K562 (cell line): ENCODE measurements at regions not wholly inside any gene's neighbourhood (a gene's known extent, or its start where the extent isn't known, plus 50 kb on each side); places are given as distances from the start of the nearest gene placed in this dataset.

Experiments used
- ATAC-seq: fragments of 200-7000 bp; cut with Tn5 transposase; 3 replicates; pipeline ENCODE4 v1.9.1; 2020; ENCODE audit warnings: moderate library complexity
- BruUV-seq: library from RNA; stranded (reverse); fragments of 400-500 nt; replicated peaks from 2 replicates; lab custom pipeline; 2021; lab: Mats Ljungman, UMichigan
- CTCF ChIA-PET: fragments of 300-600 bp; formaldehyde crosslinking; extraction: SDS; loops from one replicate; lab custom pipeline; 2021; ENCODE audit warnings: low intra/inter-chr PET ratio; lab: Yijun Ruan, JAX
- POLR2A ChIA-PET: fragments of 300-600, 350-650 bp; sonication (Branson Sonifier 250); formaldehyde crosslinking; extraction: SDS; loops from one replicate; lab custom pipeline; 2021; ENCODE audit warnings: antibody characterized with exemption, inconsistent platforms; lab: Yijun Ruan, JAX
- DNase-seq, 4 experiments: peaks; one replicate each; pipeline versions ENCODE4 v3.0.0 to v3.0.0-alpha.2; 2011 to 2018; ENCODE audit warnings: low spot score in 3 of 4, mixed read lengths in 3 of 4; ENCODE audit errors: extremely low read depth in 1 of 4
- FAIRE-seq: peaks from 2 replicates; lab custom pipeline; 2011; peaks lifted over from hg19 to GRCh38; lab: Jason Lieb, UNC
- H2AFZ ChIP-seq: 2 replicates; pipeline ENCODE4 v1.6.0; 2011; ENCODE audit warnings: low read depth, low read length, control low read depth, inconsistent platforms
- H3K27ac ChIP-seq: fragments of 200-600 bp; 3 replicates; pipeline ENCODE4 v1.8.0; 2011; ENCODE audit warnings: low read depth, mild to moderate bottlenecking, control low read depth, inconsistent platforms, low read length, moderate library complexity, mixed read lengths; ENCODE audit errors: extremely low read depth
- H3K27me3 ChIP-seq, 2 experiments: fragments of 300-600 bp in 1 of 2; 2 replicates in 1 of 2; 3 replicates in 1 of 2; pipeline versions ENCODE4 v1.6.0 to v1.8.0; 2011; ENCODE audit warnings: inconsistent platforms in 2 of 2, low read length in 2 of 2, mild to moderate bottlenecking in 1 of 2, mixed read lengths in 1 of 2, moderate library complexity in 1 of 2; ENCODE audit not compliant: control insufficient read depth in 2 of 2, insufficient read depth in 2 of 2
- H3K36me3 ChIP-seq: fragments of 300-600 bp; 3 replicates; pipeline ENCODE4 v1.8.0; 2011; ENCODE audit warnings: mild to moderate bottlenecking, low read length, inconsistent platforms; ENCODE audit not compliant: control insufficient read depth, insufficient read depth
- H3K4me1 ChIP-seq, 2 experiments: fragments of 200-600 bp in 1 of 2; replicated peaks in 1 of 2; 2 replicates in 1 of 2; 3 replicates in 1 of 2; pipeline versions ENCODE4 v1.5.1 to v1.8.0; 2011; ENCODE audit warnings: inconsistent platforms in 2 of 2, low read length in 2 of 2, mild to moderate bottlenecking in 1 of 2, mixed read lengths in 1 of 2, moderate library complexity in 1 of 2; ENCODE audit not compliant: control insufficient read depth in 2 of 2, insufficient read depth in 2 of 2
- H3K4me2 ChIP-seq: 2 replicates; pipeline ENCODE4 v1.6.1; 2011; ENCODE audit warnings: low read length, control low read depth, inconsistent platforms, mixed read lengths; ENCODE audit not compliant: insufficient read depth
- H3K4me3 ChIP-seq: fragments of 200-600 bp; sonication (generic), shearing (Covaris generic); 2 replicates; pipeline ENCODE4 v1.5.1; 2016; ENCODE audit warnings: control low read depth, inconsistent platforms
- H3K79me2 ChIP-seq: fragments of 200-600 bp; 3 replicates; pipeline ENCODE4 v1.8.0; 2011; ENCODE audit warnings: low read length, inconsistent platforms; ENCODE audit not compliant: control insufficient read depth, insufficient read depth
- H3K9ac ChIP-seq, 2 experiments: 2 replicates each; pipeline versions ENCODE4 v1.6.0 to v1.6.1; 2011; ENCODE audit warnings: low read depth in 2 of 2, low read length in 2 of 2, control low read depth in 1 of 2, inconsistent platforms in 1 of 2, mild to moderate bottlenecking in 1 of 2, mixed read lengths in 1 of 2; ENCODE audit not compliant: insufficient read depth in 1 of 2
- H3K9me1 ChIP-seq: one replicate; pipeline ENCODE4 v1.6.0; 2011; ENCODE audit warnings: inconsistent platforms, mild to moderate bottlenecking, low read length, moderate library complexity; ENCODE audit not compliant: control insufficient read depth, insufficient read depth
- H3K9me3 ChIP-seq: replicated peaks from 2 replicates; pipeline ENCODE4 v1.5.1; 2011; ENCODE audit warnings: low read depth, low read length, inconsistent platforms; ENCODE audit not compliant: control insufficient read depth, insufficient read depth
- H4K20me1 ChIP-seq: replicated peaks from 2 replicates; pipeline ENCODE4 v1.6.1; 2011; ENCODE audit warnings: low read length, inconsistent platforms, mixed read lengths; ENCODE audit not compliant: control insufficient read depth, insufficient read depth
- ARNT ChIP-seq, 2 experiments: fragments of 450-650 bp; IDR thresholded peaks; 2 replicates each; pipeline ENCODE4 v1.6.1; 2016; ENCODE audit warnings: mild to moderate bottlenecking in 1 of 2
- BRF1 ChIP-seq: IDR thresholded peaks from 3 replicates; pipeline ENCODE4 v1.6.1; 2011; ENCODE audit warnings: borderline replicate concordance, mild to moderate bottlenecking; ENCODE audit not compliant: insufficient read length; ENCODE audit errors: extremely low read depth
- FOXK1 ChIP-seq: sonication (generic); formaldehyde crosslinking; IDR thresholded peaks from 2 replicates; pipeline ENCODE4 v1.8.0; 2022; ENCODE audit warnings: missing genetic modification reagents, mild to moderate bottlenecking, borderline replicate concordance
- HCFC1 ChIP-seq: IDR thresholded peaks from 2 replicates; pipeline ENCODE4 v1.6.1; 2012; ENCODE audit warnings: low read depth, low read length, improper control_type of control experiment
- HNRNPL ChIP-seq: fragments of 200-400 bp; formaldehyde crosslinking; IDR thresholded peaks from 2 replicates; pipeline ENCODE4 v1.6.1; 2017; ENCODE audit warnings: low read depth, mild to moderate bottlenecking, low read length
- MTA3 ChIP-seq: fragments of 450-650 bp; formaldehyde crosslinking; IDR thresholded peaks from 2 replicates; pipeline ENCODE4 v1.6.1; 2017; ENCODE audit warnings: mild to moderate bottlenecking, borderline replicate concordance
- NFE2 ChIP-seq: IDR thresholded peaks from 2 replicates; pipeline ENCODE4 v1.6.1; 2014; ENCODE audit warnings: antibody characterized with exemption, low read depth
- TCF7 ChIP-seq: sonication (generic); IDR thresholded peaks from 2 replicates; pipeline ENCODE4 v1.6.1; 2016; ENCODE audit warnings: antibody characterized with exemption, borderline replicate concordance
- TEAD2 ChIP-seq: fragments of 450-650 bp; IDR thresholded peaks from 2 replicates; pipeline ENCODE4 v1.6.1; 2016; ENCODE audit warnings: missing genetic modification characterization, control low read depth, missing compliant biosample characterization
- ZNF311 ChIP-seq: fragments of 250-450 bp; sonication (Bioruptor Pico); IDR thresholded peaks from 2 replicates; pipeline ENCODE4 v1.4.0; 2020; ENCODE audit warnings: mild to moderate bottlenecking, moderate library complexity
- ZNF696 ChIP-seq: fragments of 250-450 bp; sonication (Bioruptor Pico); conservative IDR thresholded peaks from 2 replicates; pipeline ENCODE4 v1.4.0; 2020; ENCODE audit warnings: mild to moderate bottlenecking, moderate library complexity
- WGBS: fragments of 100-300 bp; shearing (Covaris generic); methylation state at CpG from one replicate; pipeline ENCODE4 v1.1.6; 2016; ENCODE audit warnings: low coverage, mixed read lengths; ENCODE audit not compliant: insufficient coverage; ENCODE audit errors: missing lambda C conversion rate; 5-methylcytosine and 5-hydroxymethylcytosine counted together
- in situ Hi-C: fragments of 300-500 bp; cut with MboI; formaldehyde crosslinking; loops from 4 replicates; pipeline ENCODE4 v1.15.0; 2018; ENCODE audit warnings: inconsistent platforms, mixed read lengths
- intact Hi-C: fragments of 100-400 bp; cut with micrococcal nuclease; formaldehyde crosslinking; loops from 2 replicates; pipeline ENCODE4 v1.14.2; 2022
- TF ChIP-seq, protein P1 (sequence below): fragments of 450-650 bp; formaldehyde crosslinking; IDR thresholded peaks from 2 replicates; pipeline ENCODE4 v1.4.0; 2022; ENCODE audit warnings: mild to moderate bottlenecking, moderate library complexity
- TF ChIP-seq, protein P2 (sequence below), 2 experiments: fragments of 450-650 bp in 1 of 2; sonication (generic) in 1 of 2; formaldehyde crosslinking; conservative IDR thresholded peaks; 2 replicates each; pipeline versions ENCODE4 v1.4.0 to v1.8.1; 2020 to 2022; ENCODE audit warnings: mild to moderate bottlenecking in 1 of 2, missing genetic modification reagents in 1 of 2
- TF ChIP-seq, protein P3 (sequence below): sonication (generic); formaldehyde crosslinking; IDR thresholded peaks from 2 replicates; pipeline ENCODE4 v1.8.0; 2022; ENCODE audit warnings: mild to moderate bottlenecking, missing genetic modification reagents
- TF ChIP-seq, protein P4 (sequence below): fragments of 450-650 bp; formaldehyde crosslinking; IDR thresholded peaks from 2 replicates; pipeline ENCODE4 v1.4.0; 2020; ENCODE audit warnings: mild to moderate bottlenecking

GRCh38 chr15:62969442-62970089 lies 73.0 kb upstream of the TPM1 start (continued):
- TF ChIP-seq, protein P1, sequence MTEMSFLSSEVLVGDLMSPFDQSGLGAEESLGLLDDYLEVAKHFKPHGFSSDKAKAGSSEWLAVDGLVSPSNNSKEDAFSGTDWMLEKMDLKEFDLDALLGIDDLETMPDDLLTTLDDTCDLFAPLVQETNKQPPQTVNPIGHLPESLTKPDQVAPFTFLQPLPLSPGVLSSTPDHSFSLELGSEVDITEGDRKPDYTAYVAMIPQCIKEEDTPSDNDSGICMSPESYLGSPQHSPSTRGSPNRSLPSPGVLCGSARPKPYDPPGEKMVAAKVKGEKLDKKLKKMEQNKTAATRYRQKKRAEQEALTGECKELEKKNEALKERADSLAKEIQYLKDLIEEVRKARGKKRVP (CRISPR knock-in tag), result no peak
- no peak for TF ChIP-seq ZNF311
- no peak for TF ChIP-seq MTA3

GRCh38 chr15:62972814-62973213 lies 69.7 kb upstream of the TPM1 start:
- H3K9me1 ChIP-seq, result no peaks in the 10 kb centered on the region
- 0% methylated on average over 5 of the region's 5 CpGs for WGBS
- no peak for ATAC-seq
- no peak for FAIRE-seq
- CTCF ChIA-PET, result no interaction called here
- POLR2A ChIA-PET, result no interaction called here
- no peaks in the 10 kb centered on the region for H3K36me3 ChIP-seq
- H3K79me2 ChIP-seq, result no peaks in the 10 kb centered on the region
- no peak for DNase-seq
- intact Hi-C loops, result no loop called here
- no peaks in the 10 kb centered on the region for H3K9me3 ChIP-seq
- BruUV-seq, result no TSS peak
- no peak overlapping the region for H3K9ac ChIP-seq
- H2AFZ ChIP-seq, result no peak overlapping the region
- H4K20me1 ChIP-seq, result no peaks in the 10 kb centered on the region
- peaks cover 3 to 5% of the 10 kb centered on the region in 2 experiments; a peak in 3 of 5 replicates for H3K27me3 ChIP-seq
- in situ Hi-C loops, result no loop called here
- no peak overlapping the region for H3K4me3 ChIP-seq
- H3K4me1 ChIP-seq, result no peaks in the 10 kb centered on the region
- no peak overlapping the region for H3K4me2 ChIP-seq
- no peak overlapping the region for H3K27ac ChIP-seq
- TF ChIP-seq HNRNPL (no peak), ARNT (IDR thresholded peaks at IDR 0.05) (no peak), ZNF696 (CRISPR knock-in tag) (no peak), HCFC1 (no peak), NFE2 (no peak), FOXK1 (CRISPR knock-in tag) (no peak), TCF7 (no peak), TEAD2 (tag) (no peak), BRF1 (no peak)
- TF ChIP-seq, protein P2, sequence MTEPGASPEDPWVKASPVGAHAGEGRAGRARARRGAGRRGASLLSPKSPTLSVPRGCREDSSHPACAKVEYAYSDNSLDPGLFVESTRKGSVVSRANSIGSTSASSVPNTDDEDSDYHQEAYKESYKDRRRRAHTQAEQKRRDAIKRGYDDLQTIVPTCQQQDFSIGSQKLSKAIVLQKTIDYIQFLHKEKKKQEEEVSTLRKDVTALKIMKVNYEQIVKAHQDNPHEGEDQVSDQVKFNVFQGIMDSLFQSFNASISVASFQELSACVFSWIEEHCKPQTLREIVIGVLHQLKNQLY (CRISPR knock-in tag; conservative IDR thresholded peaks at IDR 0.05), result no peak
- TF ChIP-seq, protein P3, sequence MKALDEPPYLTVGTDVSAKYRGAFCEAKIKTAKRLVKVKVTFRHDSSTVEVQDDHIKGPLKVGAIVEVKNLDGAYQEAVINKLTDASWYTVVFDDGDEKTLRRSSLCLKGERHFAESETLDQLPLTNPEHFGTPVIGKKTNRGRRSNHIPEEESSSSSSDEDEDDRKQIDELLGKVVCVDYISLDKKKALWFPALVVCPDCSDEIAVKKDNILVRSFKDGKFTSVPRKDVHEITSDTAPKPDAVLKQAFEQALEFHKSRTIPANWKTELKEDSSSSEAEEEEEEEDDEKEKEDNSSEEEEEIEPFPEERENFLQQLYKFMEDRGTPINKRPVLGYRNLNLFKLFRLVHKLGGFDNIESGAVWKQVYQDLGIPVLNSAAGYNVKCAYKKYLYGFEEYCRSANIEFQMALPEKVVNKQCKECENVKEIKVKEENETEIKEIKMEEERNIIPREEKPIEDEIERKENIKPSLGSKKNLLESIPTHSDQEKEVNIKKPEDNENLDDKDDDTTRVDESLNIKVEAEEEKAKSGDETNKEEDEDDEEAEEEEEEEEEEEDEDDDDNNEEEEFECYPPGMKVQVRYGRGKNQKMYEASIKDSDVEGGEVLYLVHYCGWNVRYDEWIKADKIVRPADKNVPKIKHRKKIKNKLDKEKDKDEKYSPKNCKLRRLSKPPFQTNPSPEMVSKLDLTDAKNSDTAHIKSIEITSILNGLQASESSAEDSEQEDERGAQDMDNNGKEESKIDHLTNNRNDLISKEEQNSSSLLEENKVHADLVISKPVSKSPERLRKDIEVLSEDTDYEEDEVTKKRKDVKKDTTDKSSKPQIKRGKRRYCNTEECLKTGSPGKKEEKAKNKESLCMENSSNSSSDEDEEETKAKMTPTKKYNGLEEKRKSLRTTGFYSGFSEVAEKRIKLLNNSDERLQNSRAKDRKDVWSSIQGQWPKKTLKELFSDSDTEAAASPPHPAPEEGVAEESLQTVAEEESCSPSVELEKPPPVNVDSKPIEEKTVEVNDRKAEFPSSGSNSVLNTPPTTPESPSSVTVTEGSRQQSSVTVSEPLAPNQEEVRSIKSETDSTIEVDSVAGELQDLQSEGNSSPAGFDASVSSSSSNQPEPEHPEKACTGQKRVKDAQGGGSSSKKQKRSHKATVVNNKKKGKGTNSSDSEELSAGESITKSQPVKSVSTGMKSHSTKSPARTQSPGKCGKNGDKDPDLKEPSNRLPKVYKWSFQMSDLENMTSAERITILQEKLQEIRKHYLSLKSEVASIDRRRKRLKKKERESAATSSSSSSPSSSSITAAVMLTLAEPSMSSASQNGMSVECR (CRISPR knock-in tag), result no peak
- TF ChIP-seq, protein P4, sequence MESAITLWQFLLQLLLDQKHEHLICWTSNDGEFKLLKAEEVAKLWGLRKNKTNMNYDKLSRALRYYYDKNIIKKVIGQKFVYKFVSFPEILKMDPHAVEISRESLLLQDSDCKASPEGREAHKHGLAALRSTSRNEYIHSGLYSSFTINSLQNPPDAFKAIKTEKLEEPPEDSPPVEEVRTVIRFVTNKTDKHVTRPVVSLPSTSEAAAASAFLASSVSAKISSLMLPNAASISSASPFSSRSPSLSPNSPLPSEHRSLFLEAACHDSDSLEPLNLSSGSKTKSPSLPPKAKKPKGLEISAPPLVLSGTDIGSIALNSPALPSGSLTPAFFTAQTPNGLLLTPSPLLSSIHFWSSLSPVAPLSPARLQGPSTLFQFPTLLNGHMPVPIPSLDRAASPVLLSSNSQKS (CRISPR knock-in tag), result no peak
